Peyer's patch (tissue), 4 donors: ENCODE measurements at regions not wholly inside any gene's neighbourhood (a gene's known extent, or its start where the extent isn't known, plus 50 kb on each side); places are given as distances from the start of the nearest gene placed in this dataset.

Experiments used
- DNase-seq, 3 donors: peaks; one replicate each; pipeline ENCODE4 v3.0.0-alpha.2; 2017 to 2019
- H3K27ac ChIP-seq, 4 donors: fragments of 200-600 bp; sonication (generic); one replicate each; pipeline ENCODE4 v1.5.1; 2016 to 2019
- H3K27me3 ChIP-seq, 2 donors: fragments of 200-600 bp; sonication (generic); one replicate each; pipeline ENCODE4 v1.5.1; 2019
- H3K36me3 ChIP-seq, 3 donors: fragments of 200-600 bp; sonication (generic); one replicate each; pipeline ENCODE4 v1.5.1; 2016 to 2019
- H3K4me1 ChIP-seq, 4 donors: fragments of 200-600 bp; sonication (generic); one replicate each; pipeline ENCODE4 v1.5.1; 2016 to 2019
- H3K4me3 ChIP-seq, 4 donors: fragments of 200-600 bp; sonication (generic); 1 replicate in 3 of 4; 2 replicates in 1 of 4; pipeline ENCODE4 v1.5.1; 2016 to 2019; ENCODE audit warnings: mild to moderate bottlenecking in 1 of 4
- H3K9me3 ChIP-seq, 4 donors: fragments of 200-600 bp; sonication (generic); one replicate each; pipeline ENCODE4 v1.5.1; 2016 to 2019; ENCODE audit warnings: mild to moderate bottlenecking in 1 of 4
- POLR2A ChIP-seq, 2 donors: fragments of 450-650 bp; IDR thresholded peaks; one replicate each; pipeline ENCODE4 v1.5.1; 2017; ENCODE audit warnings: antibody characterized with exemption in 2 of 2, mild to moderate bottlenecking in 2 of 2, moderate library complexity in 2 of 2
- TF ChIP-seq, protein P1 (sequence below), 6 experiments: fragments of 450-650 bp in 4 of 6; fragments of 200-600 bp in 2 of 6; sonication (generic) in 1 of 6; IDR thresholded peaks; one replicate each; pipeline ENCODE4 v1.5.1; 2017 to 2019; ENCODE audit warnings: antibody characterized with exemption in 6 of 6, mild to moderate bottlenecking in 3 of 6, moderate library complexity in 1 of 6

DNA sequence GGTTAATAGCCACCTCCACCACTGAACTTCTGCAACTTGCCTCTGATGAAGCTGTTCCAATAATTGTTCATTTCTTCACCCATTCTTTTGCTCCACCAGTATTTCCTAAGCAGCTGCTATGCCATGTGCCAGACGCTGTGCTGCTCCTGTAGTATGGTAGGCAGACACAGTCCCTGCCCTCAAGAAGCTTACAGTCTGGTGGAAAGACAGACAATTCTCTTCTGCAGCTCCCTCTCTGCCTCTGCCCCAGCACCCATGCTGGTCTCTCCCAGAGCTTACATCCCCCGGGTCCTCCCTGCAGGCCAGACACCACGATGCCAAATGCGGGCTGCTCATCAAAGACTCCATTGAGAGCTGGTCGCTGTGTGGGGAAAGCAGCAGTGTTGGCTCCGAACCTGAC is 111.6 kb upstream of the ESRRB start:
- no peaks in the 10 kb centered on the region for H3K27me3 ChIP-seq
- H3K9me3 ChIP-seq: no peaks in the 10 kb centered on the region
- DNase-seq: no peak
- TF ChIP-seq, protein P1, sequence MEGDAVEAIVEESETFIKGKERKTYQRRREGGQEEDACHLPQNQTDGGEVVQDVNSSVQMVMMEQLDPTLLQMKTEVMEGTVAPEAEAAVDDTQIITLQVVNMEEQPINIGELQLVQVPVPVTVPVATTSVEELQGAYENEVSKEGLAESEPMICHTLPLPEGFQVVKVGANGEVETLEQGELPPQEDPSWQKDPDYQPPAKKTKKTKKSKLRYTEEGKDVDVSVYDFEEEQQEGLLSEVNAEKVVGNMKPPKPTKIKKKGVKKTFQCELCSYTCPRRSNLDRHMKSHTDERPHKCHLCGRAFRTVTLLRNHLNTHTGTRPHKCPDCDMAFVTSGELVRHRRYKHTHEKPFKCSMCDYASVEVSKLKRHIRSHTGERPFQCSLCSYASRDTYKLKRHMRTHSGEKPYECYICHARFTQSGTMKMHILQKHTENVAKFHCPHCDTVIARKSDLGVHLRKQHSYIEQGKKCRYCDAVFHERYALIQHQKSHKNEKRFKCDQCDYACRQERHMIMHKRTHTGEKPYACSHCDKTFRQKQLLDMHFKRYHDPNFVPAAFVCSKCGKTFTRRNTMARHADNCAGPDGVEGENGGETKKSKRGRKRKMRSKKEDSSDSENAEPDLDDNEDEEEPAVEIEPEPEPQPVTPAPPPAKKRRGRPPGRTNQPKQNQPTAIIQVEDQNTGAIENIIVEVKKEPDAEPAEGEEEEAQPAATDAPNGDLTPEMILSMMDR (IDR thresholded peaks at IDR 0.05): no peak
- no peak for TF ChIP-seq POLR2A (IDR thresholded peaks at IDR 0.05)
- no peak overlapping the region for H3K4me3 ChIP-seq
- no peaks in the 10 kb centered on the region for H3K36me3 ChIP-seq
- no peak overlapping the region for H3K27ac ChIP-seq
- no peaks in the 10 kb centered on the region for H3K4me1 ChIP-seq

DNA sequence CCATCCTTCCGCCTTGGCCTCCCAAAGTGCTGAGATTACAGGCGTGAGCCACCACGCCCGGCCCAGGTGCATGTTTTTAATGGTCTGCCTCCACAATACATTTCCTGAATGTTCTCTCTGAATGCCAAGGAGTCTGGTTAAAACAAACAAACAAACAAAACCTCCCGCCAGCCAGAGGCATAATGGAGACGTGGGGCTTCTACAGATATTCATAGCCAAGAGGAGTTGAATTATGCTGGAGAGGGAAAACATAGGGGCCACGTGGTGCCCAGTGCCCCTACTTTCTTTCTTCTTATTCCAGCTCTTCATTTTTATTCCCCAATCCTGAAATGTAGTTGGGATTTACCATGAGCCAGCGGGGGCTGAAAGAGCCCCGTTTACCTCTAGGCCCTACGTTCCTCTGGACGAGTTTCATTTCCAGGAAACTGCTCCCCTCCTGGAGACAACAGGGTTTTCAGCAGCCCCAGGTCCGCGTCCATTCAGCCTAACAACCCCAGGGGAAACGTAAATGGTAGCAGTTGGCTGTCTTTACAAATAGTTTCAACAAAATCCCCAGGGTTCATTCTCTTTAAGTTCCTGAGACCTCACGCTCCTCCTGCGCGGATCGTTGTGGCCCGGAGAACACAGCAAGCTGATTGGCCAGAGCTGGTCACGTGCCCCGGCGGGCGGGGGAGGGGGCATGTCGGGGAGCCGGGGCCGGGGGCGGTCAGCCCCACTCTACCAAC is 108.5 kb upstream of the ESRRB start:
- Histone ChIP-seq H3K4me3 (peak overlapping the region; percentile 22 to 45 (median 24)), H3K36me3 (no peaks in the 10 kb centered on the region), H3K9me3 (no peaks in the 10 kb centered on the region), H3K4me1 (no peaks in the 10 kb centered on the region), H3K27ac (no peak overlapping the region), H3K27me3 (no peaks in the 10 kb centered on the region)
- TF ChIP-seq, protein P1 (IDR thresholded peaks at IDR 0.05): peak in 1 of 6 experiments; percentile 21
- no peak for TF ChIP-seq POLR2A (IDR thresholded peaks at IDR 0.05)
- peak in 2 of 3 donors; percentile 48 to 60 for DNase-seq

DNA sequence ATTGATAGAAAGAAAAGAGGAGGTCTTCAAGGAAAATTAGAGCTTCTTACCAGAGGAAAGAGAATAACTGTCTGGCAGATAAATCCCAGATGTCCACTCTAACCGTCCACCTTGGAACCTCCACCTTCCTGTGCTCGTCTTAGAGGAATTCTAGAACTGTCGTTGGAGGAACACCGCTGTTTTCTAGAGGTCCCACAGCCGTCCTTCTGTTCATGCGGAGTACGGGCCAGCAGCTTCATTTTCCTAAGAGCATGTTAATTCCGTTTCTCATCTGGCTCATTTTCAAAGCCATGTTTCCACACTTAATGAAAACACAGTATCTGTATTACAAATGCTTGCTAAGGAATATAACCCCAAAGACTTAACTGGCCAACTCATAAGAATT is 107.9 kb upstream of the ESRRB start:
- no peak for DNase-seq
- Histone ChIP-seq H3K36me3 (no peaks in the 10 kb centered on the region), H3K9me3 (no peaks in the 10 kb centered on the region), H3K4me3 (peak overlapping the region; percentile 22 to 45 (median 24)), H3K27ac (no peak overlapping the region), H3K4me1 (no peaks in the 10 kb centered on the region), H3K27me3 (no peaks in the 10 kb centered on the region)
- no peak for TF ChIP-seq POLR2A (IDR thresholded peaks at IDR 0.05)
- TF ChIP-seq, protein P1 (IDR thresholded peaks at IDR 0.05): no peak

DNA sequence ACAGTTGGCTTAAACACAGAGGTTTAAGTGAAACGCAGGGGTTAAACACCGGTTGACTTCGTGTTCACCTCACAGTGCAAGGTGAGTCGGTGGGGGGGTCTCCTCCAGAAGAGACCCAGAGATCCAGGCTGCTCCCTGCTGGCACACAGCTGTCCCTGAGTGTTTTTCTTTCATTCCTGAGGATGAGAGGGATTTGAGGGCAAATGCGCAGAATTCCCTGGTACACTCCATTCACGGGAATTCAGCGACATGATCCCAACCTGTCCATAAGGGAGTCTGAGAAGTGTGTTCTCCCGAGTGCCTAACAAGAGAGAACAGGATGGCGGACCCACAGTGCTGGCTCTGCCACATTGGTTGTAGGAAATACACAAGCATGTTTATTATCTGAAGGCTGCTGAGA is 107.2 kb upstream of the ESRRB start:
- no peaks in the 10 kb centered on the region for H3K27me3 ChIP-seq
- no peaks in the 10 kb centered on the region for H3K36me3 ChIP-seq
- H3K9me3 ChIP-seq: no peaks in the 10 kb centered on the region
- TF ChIP-seq POLR2A (IDR thresholded peaks at IDR 0.05): no peak
- TF ChIP-seq, protein P1 (IDR thresholded peaks at IDR 0.05): no peak
- H3K27ac ChIP-seq: no peak overlapping the region
- no peak for DNase-seq
- no peak overlapping the region for H3K4me3 ChIP-seq
- no peaks in the 10 kb centered on the region for H3K4me1 ChIP-seq

DNA sequence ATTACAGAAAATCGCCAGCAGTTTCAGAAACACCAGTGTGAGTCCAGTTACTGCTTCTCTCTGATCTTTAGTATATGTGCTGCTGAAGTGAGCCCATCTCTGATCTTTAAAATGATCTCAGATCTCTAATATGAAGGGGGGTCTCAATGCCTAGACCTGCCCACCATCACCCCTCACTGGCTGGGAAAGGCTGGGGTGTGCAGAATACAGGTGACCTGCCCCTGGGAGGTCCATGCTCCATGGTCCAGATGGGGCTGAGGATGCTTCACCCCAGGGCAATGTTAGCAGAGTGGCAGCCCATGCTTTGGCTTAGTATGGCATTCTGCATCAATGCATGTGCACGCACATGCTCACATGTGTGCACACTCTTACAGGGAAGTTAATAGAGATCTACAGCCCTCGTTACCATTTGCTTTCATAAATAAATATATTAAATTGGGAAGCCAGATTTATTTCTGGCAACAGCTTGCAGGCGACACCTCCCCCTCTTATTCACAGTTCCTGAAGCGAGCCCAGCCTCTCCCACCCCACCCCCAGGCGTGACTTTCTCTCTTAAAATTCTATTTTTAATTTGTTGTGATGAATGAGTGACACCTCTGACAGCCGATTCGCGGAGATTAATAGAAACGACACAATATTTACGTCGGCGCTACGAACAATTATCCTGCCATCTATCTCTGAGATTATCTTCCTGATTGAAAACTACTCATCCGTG is 104.7 kb upstream of the ESRRB start:
- H3K4me3 ChIP-seq: no peak overlapping the region
- no peaks in the 10 kb centered on the region for H3K4me1 ChIP-seq
- no peaks in the 10 kb centered on the region for H3K27me3 ChIP-seq
- no peaks in the 10 kb centered on the region for H3K9me3 ChIP-seq
- TF ChIP-seq, protein P1 (IDR thresholded peaks at IDR 0.05): no peak
- no peak for TF ChIP-seq POLR2A (IDR thresholded peaks at IDR 0.05)
- no peak overlapping the region for H3K27ac ChIP-seq
- no peak for DNase-seq
- no peaks in the 10 kb centered on the region for H3K36me3 ChIP-seq
